Uterus (tissue), 3 donors: ENCODE measurements at regions not wholly inside any gene's neighbourhood (a gene's known extent, or its start where the extent isn't known, plus 50 kb on each side); places are given as distances from the start of the nearest gene placed in this dataset.

ENCODE experiments used
- DNase-seq, 2 donors: peaks; one replicate each; pipeline ENCODE4 v3.0.0-alpha.2; 2019 to 2020
- H3K27ac ChIP-seq, 2 donors: fragments of 200-600 bp; sonication (generic); 1 replicate in 1 of 2; 2 replicates in 1 of 2; pipeline ENCODE4 v1.5.1; 2016 to 2018
- H3K27me3 ChIP-seq, 2 donors: fragments of 200-600 bp; sonication (generic); one replicate each; pipeline ENCODE4 v1.5.1; 2018 to 2019; ENCODE audit warnings: control low read depth in 1 of 2
- H3K36me3 ChIP-seq, 2 donors: fragments of 200-600 bp; sonication (generic); one replicate each; pipeline ENCODE4 v1.5.1; 2019; ENCODE audit warnings: control low read depth in 1 of 2
- H3K4me1 ChIP-seq, 2 donors: fragments of 200-600 bp; sonication (generic); one replicate each; pipeline ENCODE4 v1.5.1; 2018 to 2019; ENCODE audit warnings: control low read depth in 1 of 2
- H3K4me3 ChIP-seq, 2 donors: fragments of 200-600 bp; sonication (generic); 1 replicate in 1 of 2; 2 replicates in 1 of 2; pipeline ENCODE4 v1.5.1; 2018 to 2019; ENCODE audit warnings: mild to moderate bottlenecking in 1 of 2
- H3K9me3 ChIP-seq, 2 donors: fragments of 200-600 bp; sonication (generic); one replicate each; pipeline ENCODE4 v1.5.1; 2019; ENCODE audit warnings: control low read depth in 1 of 2
- CTCF ChIP-seq, 4 experiments: fragments of 200-600 bp in 2 of 4; fragments of 450-650 bp in 2 of 4; sonication (generic) in 2 of 4; IDR thresholded peaks; one replicate each; pipeline ENCODE4 v1.5.1; 2016 to 2019; ENCODE audit warnings: antibody characterized with exemption in 4 of 4, mild to moderate bottlenecking in 2 of 4, moderate library complexity in 1 of 4
- POLR2A ChIP-seq, 2 donors: fragments of 450-650 bp; IDR thresholded peaks; one replicate each; pipeline ENCODE4 v1.6.1; 2016; ENCODE audit warnings: antibody characterized with exemption in 2 of 2, mild to moderate bottlenecking in 1 of 2, moderate library complexity in 1 of 2
- intact Hi-C: fragments of 100-400 bp; cut with DNase I; formaldehyde crosslinking; loops from one replicate; pipeline ENCODE4 v1.15.1; 2023; ENCODE audit warnings: low total_unique reads
- donor health status: DM: yes; HTN: yes; CAD: no.

- Histone ChIP-seq H3K36me3 (no peaks in the 10 kb centered on the region), H3K4me1 (no peaks in the 10 kb centered on the region), H3K4me3 (no peak overlapping the region), H3K9me3 (no peaks in the 10 kb centered on the region), H3K27me3 (no peaks in the 10 kb centered on the region), H3K27ac (no peak overlapping the region)
- intact Hi-C loops = no loop called here
- DNase-seq = no peak
- TF ChIP-seq CTCF (IDR thresholded peaks at IDR 0.05) (no peak), POLR2A (IDR thresholded peaks at IDR 0.05) (no peak)
These were observed 71.2 kb upstream of the C16orf82 start for GRCh38 chr16:26995522-26995921.

- DNase-seq = no peak
- TF ChIP-seq CTCF (IDR thresholded peaks at IDR 0.05) = no peak
- TF ChIP-seq POLR2A (IDR thresholded peaks at IDR 0.05) = no peak
- H3K27me3 ChIP-seq = no peaks in the 10 kb centered on the region
- no peak overlapping the region for H3K4me3 ChIP-seq
- no peaks in the 10 kb centered on the region for H3K36me3 ChIP-seq
- H3K4me1 ChIP-seq = no peaks in the 10 kb centered on the region
- no peaks in the 10 kb centered on the region for H3K9me3 ChIP-seq
- intact Hi-C loops = no loop called here
- H3K27ac ChIP-seq = no peak overlapping the region
These were observed 61.3 kb upstream of the C16orf82 start for GRCh38 chr16:27005386-27005785.
